NCI-H1436 treated with DMSO at 0.1 percent for 48 hours (cell line): ENCODE measurements at regions not wholly inside any gene's neighbourhood (a gene's known extent, or its start where the extent isn't known, plus 50 kb on each side); places are given as distances from the start of the nearest gene placed in this dataset.

Experiments
- DNase-seq: peaks from one replicate; lab custom pipeline; 2025; lab: John Stamatoyannopoulos, UW

GRCh38 chr2:157056200-157056676, 201.3 kb upstream of the GALNT5 start:
- DNase-seq: no peak

DNA sequence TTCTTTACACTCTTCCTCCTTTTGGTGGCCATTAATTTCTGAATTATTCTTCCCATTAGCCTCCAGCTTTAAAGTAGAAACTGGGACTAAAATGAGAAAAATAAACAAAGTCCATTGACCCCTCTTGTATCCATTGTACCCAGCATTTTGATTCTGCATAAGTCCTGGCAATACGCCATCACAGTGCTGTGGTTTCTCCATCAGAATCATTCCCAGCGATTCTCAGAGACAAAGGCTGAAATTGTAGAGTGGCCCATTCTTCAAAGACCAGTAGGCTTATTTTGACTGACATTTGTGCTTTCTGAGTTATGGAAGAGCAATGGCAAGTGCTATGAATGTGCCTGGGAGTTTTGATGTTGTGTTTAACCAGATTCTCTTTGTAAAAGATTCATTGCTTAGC, 199.3 kb upstream of the GALNT5 start:
- no peak for DNase-seq

DNA sequence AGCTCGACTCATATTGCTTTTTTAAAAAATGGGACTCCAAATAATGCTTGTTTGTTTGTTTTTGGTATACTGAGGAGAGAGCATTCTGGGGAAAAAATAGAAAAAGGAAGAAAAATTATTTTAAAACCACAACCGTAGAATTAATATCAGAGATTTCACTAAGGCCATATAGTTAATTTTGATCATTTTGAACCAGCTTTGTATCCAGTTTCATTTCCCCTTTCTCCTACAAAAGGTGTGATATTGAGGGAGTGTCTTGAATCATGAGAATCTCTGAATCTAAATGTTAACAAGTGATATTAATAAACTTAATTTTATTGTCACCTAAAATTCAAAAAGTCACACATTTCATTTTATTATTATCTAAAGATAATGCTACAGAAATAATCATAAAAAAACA, 198.5 kb upstream of the GALNT5 start:
- no peak for DNase-seq

DNA sequence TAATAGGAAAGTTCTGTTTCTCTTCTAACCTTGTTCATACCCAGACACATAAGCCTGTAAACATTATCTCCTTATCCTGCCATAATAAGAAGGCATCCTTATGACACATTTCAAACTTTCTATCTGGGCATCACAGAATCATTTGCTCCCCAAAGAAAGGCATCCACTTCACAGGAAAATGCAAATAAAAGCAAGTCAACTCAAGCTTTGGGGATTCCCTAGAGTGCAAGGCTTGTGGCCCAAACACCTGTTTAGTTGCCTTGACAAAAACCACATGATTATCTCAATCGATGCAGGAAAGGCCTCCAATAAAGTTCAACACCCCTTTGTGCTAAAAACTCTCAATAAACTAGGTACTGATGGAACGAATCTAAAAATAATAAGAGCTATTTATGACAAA, 195.7 kb upstream of the GALNT5 start:
- DNase-seq: no peak

GRCh38 chr2:157067562-157067961, 189.9 kb upstream of the GALNT5 start:
- DNase-seq: no peak

GRCh38 chr2:157068237-157068636, 189.3 kb upstream of the GALNT5 start:
- DNase-seq: no peak

GRCh38 chr2:157075924-157076323, 181.6 kb upstream of the GALNT5 start:
- no peak for DNase-seq

DNA sequence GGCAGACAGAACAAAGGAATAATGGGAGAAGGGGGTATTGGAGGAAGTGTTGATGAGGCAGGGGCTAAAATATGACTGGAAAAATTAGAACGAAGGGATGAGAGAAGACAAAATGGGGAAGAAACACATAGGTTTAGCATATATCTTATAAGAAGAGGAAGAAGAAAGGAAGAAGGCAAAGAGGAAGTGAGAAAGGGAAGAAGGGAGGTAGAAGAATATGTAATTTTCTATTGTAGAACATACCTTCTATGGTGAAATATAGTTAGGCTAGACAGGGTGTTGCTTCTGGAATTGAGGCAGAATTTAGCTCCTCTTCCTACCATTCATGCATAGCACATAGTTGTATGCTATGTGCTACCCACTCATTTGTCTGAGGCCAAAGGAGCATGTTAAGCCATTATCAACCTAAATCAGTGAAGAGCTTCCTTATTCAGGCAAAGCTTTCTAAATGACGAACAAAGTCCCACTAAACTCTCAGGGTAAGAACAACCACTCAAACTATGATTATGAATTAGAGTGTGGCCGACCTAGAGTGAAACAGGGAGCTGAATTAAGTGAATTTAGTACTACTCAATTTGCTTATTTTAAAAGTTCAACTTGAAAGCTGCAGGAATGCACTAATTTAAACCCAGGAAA, 180.9 kb upstream of the GALNT5 start:
- no peak for DNase-seq

DNA sequence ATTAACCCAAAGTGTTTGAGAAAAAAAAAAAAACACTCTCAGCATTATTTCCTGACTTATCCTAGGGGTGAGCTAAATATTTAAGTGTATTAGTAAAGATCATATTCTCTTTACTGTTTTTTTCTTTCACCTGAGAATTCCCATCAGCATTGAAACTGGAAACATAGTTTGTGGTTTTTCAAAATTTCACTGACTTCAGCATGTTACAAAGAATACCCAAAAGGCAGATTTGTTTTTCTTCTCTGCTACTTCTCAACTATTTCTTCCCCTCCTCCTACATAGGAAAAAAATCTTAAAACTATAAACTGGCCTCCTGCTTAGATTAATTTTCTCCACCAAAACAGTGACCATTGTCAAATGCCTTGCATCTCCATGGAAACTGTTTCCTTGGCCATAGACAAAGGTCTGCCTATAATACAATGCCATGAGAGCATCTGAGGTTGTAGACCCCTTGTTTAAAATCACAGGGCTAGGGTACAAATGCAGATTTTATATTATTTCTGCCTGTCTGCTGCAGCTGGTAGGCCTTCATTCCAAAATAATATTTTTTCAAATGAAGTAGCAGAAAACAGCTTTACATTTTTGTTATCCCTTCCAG, 179.7 kb upstream of the GALNT5 start:
- no peak for DNase-seq

GRCh38 chr2:157082950-157083349, 174.6 kb upstream of the GALNT5 start:
- no peak for DNase-seq

- no peak for DNase-seq
These were observed 172.0 kb upstream of the GALNT5 start for GRCh38 chr2:157085522-157085921.

DNA sequence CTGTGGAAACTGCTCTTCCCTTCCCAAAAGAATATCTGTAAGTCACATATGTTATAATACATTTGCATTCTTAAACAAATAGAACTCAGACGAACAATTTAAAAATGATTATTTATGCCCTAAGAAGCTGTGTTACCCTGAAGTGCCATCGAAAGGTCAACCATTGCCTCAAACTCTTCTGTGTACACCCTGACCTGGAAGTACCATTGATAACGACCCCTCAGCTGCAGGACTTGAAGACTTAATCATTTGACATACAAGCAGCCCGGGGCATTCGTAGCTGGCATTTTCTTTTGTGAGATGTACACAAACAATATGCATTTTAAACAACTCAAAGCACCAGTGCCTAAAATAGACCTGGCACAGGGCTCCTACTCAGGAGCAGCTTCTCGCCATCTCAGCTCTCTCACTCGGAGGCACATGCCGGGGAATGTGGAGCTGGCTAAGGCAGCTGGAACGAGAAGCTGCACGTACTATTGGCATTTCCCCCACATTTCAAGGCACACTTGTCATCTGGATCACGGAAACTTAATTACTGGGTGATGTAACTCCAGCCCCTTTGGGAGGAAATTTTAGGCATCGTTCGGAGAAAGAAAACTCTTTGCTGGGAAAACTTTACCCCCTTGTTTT, 170.0 kb upstream of the GALNT5 start:
- no peak for DNase-seq

DNA sequence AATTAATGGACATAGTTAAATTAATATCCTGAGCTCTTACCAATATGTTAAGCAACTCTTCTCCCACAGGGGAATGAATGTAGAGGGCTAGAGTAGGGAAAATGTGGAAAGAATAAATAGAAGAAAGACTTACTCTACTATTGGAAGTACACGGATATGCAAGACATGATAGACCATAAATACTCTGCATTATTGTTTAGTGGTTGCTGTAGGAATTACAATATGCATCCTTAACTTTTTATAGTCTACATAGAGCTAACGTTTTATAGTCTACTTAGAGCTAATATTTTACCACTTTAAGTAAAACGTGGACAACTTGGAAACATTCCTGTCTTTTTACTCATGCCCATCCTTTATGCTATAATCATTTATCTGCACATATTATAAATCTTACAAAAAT, 163.8 kb upstream of the GALNT5 start:
- DNase-seq: no peak

- DNase-seq: no peak
These were observed 152.1 kb upstream of the GALNT5 start for GRCh38 chr2:157105372-157105771.

- DNase-seq: no peak
These were observed 150.6 kb upstream of the GALNT5 start for GRCh38 chr2:157106950-157107349.

DNA sequence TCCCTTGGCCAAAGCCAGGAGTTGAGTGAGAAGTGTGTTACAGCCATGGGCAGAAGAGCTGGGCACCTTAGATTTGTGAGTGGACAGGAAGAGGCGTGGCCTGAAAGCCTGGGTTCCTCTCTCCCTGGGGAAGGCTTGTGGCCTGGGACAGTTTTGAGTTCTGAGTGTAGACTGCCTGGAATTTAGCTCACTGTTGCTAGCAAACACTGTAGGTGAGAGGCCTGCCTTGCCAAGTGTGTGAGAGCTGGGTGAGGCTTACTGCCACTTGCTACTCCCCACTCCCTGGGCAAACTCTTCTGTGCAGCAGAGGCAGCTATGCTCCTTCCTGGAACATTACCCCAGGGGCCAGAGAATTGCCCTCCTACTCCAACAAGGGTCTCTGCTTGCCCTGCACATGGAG, 150.0 kb upstream of the GALNT5 start:
- no peak for DNase-seq

DNA sequence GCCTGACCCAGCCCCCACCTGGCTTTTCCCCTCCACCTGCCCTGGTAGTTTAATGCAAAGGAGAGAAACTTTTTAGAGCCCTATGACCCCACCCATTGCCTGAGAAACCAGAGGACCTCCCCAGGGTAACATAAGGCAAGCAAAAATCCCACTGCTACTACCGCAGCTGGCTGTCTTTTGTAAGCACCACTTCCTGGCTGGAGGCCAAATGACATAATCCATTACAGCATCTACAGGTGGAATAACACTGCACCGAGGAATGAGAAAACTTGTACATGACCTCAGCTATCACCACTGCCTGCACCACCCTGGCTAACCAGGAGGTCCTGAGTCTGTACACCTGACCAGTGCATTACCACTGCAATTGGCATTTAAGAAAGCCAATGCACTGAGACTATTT, 149.6 kb upstream of the GALNT5 start:
- DNase-seq: no peak

DNA sequence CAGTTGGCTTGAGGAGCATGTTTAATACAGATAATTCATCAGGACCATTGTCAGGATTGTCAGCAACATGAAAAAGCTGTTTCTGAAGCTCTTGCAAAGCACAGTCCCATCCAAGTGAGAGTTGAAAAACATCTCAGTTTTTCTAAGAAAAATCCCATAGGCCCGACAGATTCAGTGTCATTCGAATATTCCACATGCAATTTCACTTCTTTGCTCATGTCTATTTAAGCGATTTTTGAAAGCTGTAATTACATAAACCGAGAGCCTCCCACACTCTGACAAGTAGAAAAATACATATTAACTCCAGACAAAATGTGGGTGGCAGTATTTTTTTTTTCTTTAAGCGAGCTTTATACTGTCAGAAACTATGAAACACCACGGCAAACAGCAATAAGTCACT, 134.7 kb upstream of the GALNT5 start:
- no peak for DNase-seq

- no peak for DNase-seq
These were observed 132.8 kb upstream of the GALNT5 start for GRCh38 chr2:157124731-157125130.

DNA sequence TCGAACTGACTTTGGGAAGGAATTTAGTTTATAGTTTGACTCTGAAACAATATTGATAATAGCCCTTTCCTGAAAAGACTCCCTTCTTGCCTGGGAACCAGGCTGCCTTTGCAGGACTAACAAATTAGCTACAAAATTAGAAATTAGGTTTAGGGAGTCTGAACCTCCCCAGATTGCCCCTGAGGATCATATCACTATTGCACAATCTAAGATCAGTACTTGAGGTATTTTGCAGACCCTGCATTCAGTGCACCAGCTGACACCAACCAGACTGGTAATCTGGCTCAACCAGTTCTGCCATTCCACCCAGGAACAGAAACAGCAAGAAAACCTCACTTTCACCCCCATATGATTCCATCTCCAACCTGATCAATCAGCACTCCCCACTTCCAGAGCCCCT, 131.8 kb upstream of the GALNT5 start:
- no peak for DNase-seq

DNA sequence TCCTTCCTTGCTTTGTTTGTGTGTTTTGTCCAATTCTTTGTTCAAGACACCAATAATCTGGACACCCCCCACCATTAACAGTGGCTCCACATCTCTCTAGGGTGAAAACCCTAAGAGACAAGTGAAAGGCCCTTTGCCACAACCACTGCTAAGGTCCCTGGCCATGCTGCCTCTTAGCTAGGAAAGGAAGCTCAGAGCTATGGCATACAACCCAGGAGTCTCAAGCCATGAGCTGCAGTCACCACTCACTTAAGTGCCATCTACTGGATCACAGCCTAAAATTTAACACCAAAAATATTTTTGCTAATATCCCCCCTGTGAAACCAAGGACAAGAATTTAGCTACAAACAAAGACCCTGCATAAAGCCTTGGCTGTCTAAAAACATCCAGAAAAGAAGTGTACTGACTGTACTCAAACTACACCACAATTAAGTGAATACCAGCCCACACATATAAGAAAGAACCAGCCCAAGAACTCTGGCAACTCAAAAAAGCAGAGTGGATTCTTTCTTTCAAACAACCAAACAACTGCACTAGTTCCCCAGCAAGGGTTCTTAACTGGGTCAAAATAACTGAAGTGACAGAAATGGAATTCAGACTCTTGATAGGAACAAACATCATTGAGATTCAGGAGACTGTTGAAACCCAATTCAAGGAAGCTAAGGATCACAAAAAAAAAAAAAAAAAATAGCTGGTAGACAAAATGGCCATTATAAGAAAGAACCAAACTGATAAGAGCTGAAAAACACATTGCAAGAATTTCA, 130.1 kb upstream of the GALNT5 start:
- no peak for DNase-seq

- no peak for DNase-seq
These were observed 113.6 kb upstream of the GALNT5 start for GRCh38 chr2:157143901-157144300.

- no peak for DNase-seq
These were observed 108.2 kb upstream of the GALNT5 start for GRCh38 chr2:157149270-157149669.
